Activated naive CD8-positive, alpha-beta T cell treated with anti-CD3 and anti-CD28 coated beads, Interleukin-2, amount 50 U/mL, for 24 hours (primary cell): ENCODE measurements at regions not wholly inside any gene's neighbourhood (a gene's known extent, or its start where the extent isn't known, plus 50 kb on each side); places are given as distances from the start of the nearest gene placed in this dataset.
"Not testable (repeated sequence)": the region's sequence is repeated elsewhere in the genome, so short reads cannot be mapped to it uniquely, and the experiment has no call there.

Experiments
- ATAC-seq: fragments of 150-1000 bp; cut with Tn5 transposase; one replicate; pipeline ENCODE4 v1.10.0; 2021
- DNase-seq: peaks from one replicate; pipeline ENCODE4 v3.0.0; 2021
- H3K27ac Mint-ChIP-seq: one replicate; pipeline ENCODE4 v1.8.0; 2021; ENCODE audit warnings: mild to moderate bottlenecking, mixed read lengths
- H3K27me3 Mint-ChIP-seq: one replicate; pipeline ENCODE4 v1.8.0; 2021; ENCODE audit warnings: mixed read lengths
- H3K36me3 Mint-ChIP-seq: one replicate; pipeline ENCODE4 v1.8.0; 2021; ENCODE audit warnings: low read depth, mixed read lengths
- H3K4me1 Mint-ChIP-seq: one replicate; pipeline ENCODE4 v1.8.0; 2021; ENCODE audit warnings: mixed read lengths
- H3K4me3 Mint-ChIP-seq: one replicate; pipeline ENCODE4 v1.8.0; 2021; ENCODE audit warnings: mild to moderate bottlenecking, moderate library complexity, mixed read lengths
- H3K9me3 Mint-ChIP-seq: one replicate; pipeline ENCODE4 v1.8.0; 2021; ENCODE audit warnings: mixed read lengths

DNA sequence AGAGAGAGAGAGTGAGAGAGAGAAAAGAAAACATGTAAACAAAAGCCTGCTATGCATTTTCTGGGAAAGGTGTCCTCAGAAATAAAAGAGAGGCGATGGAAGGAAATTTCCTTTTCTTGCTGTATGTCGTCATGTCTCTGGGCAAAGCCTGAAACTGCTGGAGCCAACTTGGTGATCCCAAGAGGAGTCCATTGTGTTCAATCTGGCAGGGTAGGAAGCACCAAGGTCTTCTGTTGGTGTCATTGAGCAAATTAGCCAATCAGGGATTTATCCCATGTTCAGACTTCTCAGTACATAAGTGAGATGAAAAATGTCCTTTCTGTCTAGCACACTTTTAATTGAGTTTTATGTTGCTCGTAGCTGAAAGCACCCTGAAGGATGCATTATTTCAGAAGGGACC lies 260.0 kb upstream of the KAZN start:
- H3K4me1 Mint-ChIP-seq: peaks cover 11% of the 10 kb centered on the region
- H3K27me3 Mint-ChIP-seq: peaks cover 4% of the 10 kb centered on the region
- ATAC-seq (no peak), DNase-seq (no peak)
- peaks cover 13% of the 10 kb centered on the region for H3K9me3 Mint-ChIP-seq
- H3K36me3 Mint-ChIP-seq: no peaks in the 10 kb centered on the region
- no peak overlapping the region for H3K4me3 Mint-ChIP-seq
- no peak overlapping the region for H3K27ac Mint-ChIP-seq

DNA sequence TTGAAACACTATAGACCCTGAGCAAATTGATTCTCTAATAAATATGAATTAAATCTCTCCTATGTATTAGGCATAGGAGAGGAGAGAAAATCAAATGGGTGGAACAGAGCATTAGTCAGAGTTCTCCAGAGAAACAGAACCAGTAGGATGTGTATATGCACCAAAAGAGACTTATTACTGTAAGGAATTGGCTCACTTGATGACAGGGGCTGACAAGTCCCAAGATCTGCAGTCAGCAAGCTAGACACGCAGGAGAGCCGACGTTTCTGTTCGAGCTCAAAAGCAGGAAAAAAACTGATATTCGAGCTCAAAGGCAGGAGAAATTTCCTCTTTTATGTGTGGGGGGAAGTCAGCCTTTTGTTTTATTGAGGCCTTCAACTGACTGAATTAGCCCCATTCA lies 259.2 kb upstream of the KAZN start:
- peaks cover 8% of the 10 kb centered on the region for H3K4me1 Mint-ChIP-seq
- peaks cover 4% of the 10 kb centered on the region for H3K27me3 Mint-ChIP-seq
- no peak overlapping the region for H3K4me3 Mint-ChIP-seq
- DNase-seq: no peak
- no peaks in the 10 kb centered on the region for H3K36me3 Mint-ChIP-seq
- H3K9me3 Mint-ChIP-seq: peaks cover 12% of the 10 kb centered on the region
- H3K27ac Mint-ChIP-seq: no peak overlapping the region
- no peak for ATAC-seq

DNA sequence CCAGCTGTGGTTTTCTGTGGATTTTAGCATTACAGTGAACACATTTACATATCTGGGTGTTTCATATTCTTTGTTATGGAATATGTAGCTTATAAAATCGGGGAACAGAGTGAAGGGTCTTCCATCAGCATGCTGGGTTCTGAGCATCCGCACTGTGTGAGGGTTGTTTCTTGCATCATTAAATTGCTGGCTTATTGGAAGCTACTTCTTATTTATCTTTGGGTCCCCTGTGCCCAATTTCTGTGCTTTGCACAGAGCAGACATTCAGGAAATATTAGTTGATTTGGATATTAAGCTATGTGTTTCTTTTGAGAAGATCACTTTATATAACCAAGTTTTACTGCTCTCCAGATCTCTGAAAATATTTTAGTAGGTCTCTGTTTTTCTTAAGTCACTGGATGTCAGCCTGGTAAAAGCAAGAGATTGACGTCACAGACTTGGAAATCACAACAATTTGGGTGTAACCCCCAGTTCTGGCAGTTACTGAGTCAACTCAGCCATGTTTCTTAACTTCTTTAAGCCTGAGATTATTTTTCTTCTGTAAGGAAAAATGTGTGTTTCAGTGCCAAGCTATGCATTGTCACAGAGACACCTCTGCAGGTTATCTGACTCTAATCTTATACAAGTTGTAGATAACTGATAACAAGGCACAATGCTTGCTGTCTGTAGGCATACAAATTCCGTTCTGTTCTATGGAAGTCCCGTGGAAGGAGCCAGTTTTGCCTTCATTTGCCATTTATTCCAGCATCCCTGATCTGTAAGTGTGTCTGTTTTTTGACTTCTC lies 258.3 kb upstream of the KAZN start:
- Mint-ChIP-seq H3K27me3 (peaks cover 4% of the 10 kb centered on the region), H3K4me3 (no peak overlapping the region), H3K4me1 (peaks cover 3% of the 10 kb centered on the region), H3K36me3 (no peaks in the 10 kb centered on the region), H3K27ac (no peak overlapping the region), H3K9me3 (peaks cover 12% of the 10 kb centered on the region)
- DNase-seq (no peak), ATAC-seq (no peak)

DNA sequence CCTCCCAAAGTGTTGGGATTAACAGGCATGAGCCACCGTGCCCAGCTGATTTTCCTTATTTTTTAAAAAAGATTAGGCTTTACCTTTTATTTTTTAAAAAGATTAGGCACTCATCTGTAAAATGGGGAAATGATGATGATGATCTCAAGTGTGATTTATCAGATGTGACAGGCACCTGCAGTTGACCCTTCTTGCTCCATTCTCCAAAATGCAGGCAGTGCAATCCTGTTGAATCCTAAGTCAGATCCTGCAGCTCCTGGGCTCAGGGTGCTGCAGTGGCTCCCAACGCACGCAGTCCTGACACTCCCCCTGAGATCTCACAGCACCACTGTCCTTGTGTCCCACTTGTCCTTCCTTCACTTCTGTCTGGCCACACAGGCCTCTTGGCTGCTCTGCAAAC lies 257.3 kb upstream of the KAZN start:
- H3K27me3 Mint-ChIP-seq: peaks cover 6% of the 10 kb centered on the region
- DNase-seq (no peak), ATAC-seq (no peak)
- H3K4me3 Mint-ChIP-seq: no peak overlapping the region
- H3K36me3 Mint-ChIP-seq: no peaks in the 10 kb centered on the region
- H3K9me3 Mint-ChIP-seq: peaks cover 7% of the 10 kb centered on the region
- H3K27ac Mint-ChIP-seq: no peak overlapping the region
- H3K4me1 Mint-ChIP-seq: no peaks in the 10 kb centered on the region

GRCh38 chr1:14345946-14346550 lies 252.4 kb upstream of the KAZN start:
- ATAC-seq (no peak), DNase-seq (no peak)
- Mint-ChIP-seq H3K27me3 (peaks cover 8% of the 10 kb centered on the region), H3K9me3 (no peaks in the 10 kb centered on the region), H3K27ac (no peak overlapping the region), H3K4me1 (no peaks in the 10 kb centered on the region), H3K36me3 (no peaks in the 10 kb centered on the region), H3K4me3 (no peak overlapping the region)

GRCh38 chr1:14347186-14347585 lies 251.3 kb upstream of the KAZN start:
- no peaks in the 10 kb centered on the region for H3K36me3 Mint-ChIP-seq
- H3K27me3 Mint-ChIP-seq: peaks cover 4% of the 10 kb centered on the region
- ATAC-seq (no peak), DNase-seq (no peak)
- no peaks in the 10 kb centered on the region for H3K4me1 Mint-ChIP-seq
- H3K9me3 Mint-ChIP-seq: no peaks in the 10 kb centered on the region
- H3K4me3 Mint-ChIP-seq: no peak overlapping the region
- no peak overlapping the region for H3K27ac Mint-ChIP-seq

GRCh38 chr1:14347776-14348175 lies 250.7 kb upstream of the KAZN start:
- Mint-ChIP-seq H3K36me3 (no peaks in the 10 kb centered on the region), H3K27me3 (peaks cover 4% of the 10 kb centered on the region), H3K4me3 (no peak overlapping the region), H3K27ac (no peak overlapping the region), H3K9me3 (peaks cover under 1% of the 10 kb centered on the region), H3K4me1 (no peaks in the 10 kb centered on the region)
- no peak for DNase-seq
- ATAC-seq: no peak

- Mint-ChIP-seq H3K27me3 (peaks cover 5% of the 10 kb centered on the region), H3K36me3 (no peaks in the 10 kb centered on the region), H3K27ac (no peak overlapping the region), H3K4me3 (no peak overlapping the region), H3K9me3 (peaks cover 3% of the 10 kb centered on the region), H3K4me1 (no peaks in the 10 kb centered on the region)
- no peak for DNase-seq
- no peak for ATAC-seq
Observed at GRCh38 chr1:14350197-14350596, 248.3 kb upstream of the KAZN start.

DNA sequence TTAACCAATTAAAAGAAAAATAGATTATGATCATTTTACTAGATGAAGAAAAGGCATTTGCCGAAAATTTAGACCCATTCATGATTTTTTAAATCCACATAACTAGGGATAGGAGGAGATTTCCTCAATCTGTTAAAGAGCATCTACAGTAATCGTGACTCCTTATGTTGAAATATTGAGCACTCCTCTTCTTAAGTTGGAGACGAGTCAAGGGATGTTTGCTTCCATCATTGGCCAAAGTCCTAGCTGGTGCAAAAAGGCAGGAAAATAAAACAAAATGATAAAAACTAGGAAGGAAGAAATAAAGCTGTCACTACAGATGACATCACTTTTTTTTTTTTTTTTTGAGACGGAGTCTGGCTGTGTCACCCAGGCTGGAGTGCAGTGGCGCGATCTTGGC lies 245.6 kb upstream of the KAZN start:
- H3K9me3 Mint-ChIP-seq: peaks cover 3% of the 10 kb centered on the region
- H3K4me3 Mint-ChIP-seq: no peak overlapping the region
- no peak for DNase-seq
- H3K27me3 Mint-ChIP-seq: peaks cover 3% of the 10 kb centered on the region
- H3K27ac Mint-ChIP-seq: no peak overlapping the region
- H3K4me1 Mint-ChIP-seq: no peaks in the 10 kb centered on the region
- no peaks in the 10 kb centered on the region for H3K36me3 Mint-ChIP-seq
- no peak for ATAC-seq

DNA sequence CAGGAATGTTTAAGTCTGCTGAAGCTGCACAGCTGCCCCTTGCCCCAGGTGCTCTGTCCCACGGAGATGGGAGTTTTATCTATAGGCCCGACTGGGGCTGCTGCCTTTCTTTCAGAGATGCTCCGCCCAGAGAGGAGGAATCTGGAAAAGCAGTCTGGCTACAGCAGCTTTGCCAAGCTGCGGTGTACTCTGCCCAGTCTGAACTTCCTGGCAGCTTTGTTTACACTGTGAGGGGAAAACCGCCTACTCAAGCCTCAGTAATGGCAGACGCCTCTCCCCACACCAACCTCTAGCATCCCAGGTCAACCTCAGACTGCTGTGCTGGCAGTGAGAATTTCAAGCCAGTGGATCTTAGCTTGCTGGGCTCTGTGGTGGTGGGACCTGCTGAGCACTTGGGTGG lies 237.5 kb upstream of the KAZN start:
- H3K27ac Mint-ChIP-seq, H3K36me3 Mint-ChIP-seq, ATAC-seq, DNase-seq, H3K27me3 Mint-ChIP-seq, H3K9me3 Mint-ChIP-seq, H3K4me3 Mint-ChIP-seq, H3K4me1 Mint-ChIP-seq: not testable (repeated sequence)

DNA sequence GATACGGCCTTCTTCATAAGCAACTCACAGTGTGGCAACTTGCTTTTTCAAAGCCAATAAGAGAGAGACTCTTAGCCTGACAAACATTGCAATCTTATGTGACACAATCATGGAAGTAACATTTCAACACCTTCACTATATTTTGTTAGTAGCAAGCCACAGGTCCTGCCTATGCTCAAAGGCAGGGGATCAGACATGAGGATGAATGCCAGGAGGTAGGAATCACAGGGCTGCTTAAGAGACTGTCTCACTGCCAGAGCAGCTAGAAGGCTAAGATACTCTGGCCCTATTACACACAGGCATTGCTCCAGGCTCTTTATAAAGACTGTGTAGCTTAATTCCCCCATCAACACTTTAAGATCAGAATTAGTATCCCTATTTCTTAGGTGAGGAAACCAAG lies 236.2 kb upstream of the KAZN start:
- Mint-ChIP-seq H3K36me3 (no peaks in the 10 kb centered on the region), H3K27me3 (peaks cover 3% of the 10 kb centered on the region), H3K4me3 (no peak overlapping the region), H3K4me1 (no peaks in the 10 kb centered on the region), H3K9me3 (no peaks in the 10 kb centered on the region), H3K27ac (no peak overlapping the region)
- ATAC-seq (no peak), DNase-seq (no peak)

DNA sequence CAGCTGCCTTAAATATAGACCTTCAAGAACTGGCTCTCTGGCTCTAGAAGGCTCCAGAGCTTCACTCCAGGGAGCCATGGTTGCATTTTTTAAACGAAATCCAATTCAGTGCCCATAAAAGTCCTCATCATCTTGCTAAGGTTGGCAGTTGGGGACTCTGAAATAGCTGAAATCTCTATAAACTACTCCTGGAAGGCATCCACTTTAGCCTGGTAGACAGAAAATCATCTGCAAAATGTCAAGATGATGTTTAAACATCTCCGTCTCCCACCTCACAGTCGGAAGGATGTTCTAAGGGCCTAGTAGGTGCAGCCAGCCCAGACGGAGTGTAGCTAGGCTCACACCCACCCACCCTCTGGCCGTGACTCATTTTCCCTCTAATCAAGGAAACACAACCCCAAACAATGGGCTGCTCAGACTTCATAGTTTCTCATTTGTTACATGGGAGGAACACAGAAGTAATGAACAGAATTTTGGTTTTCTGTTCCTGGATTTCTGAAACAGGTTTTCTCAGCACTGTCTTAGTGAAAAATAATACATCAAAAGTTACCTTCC lies 235.4 kb upstream of the KAZN start:
- H3K36me3 Mint-ChIP-seq: no peaks in the 10 kb centered on the region
- no peak overlapping the region for H3K4me3 Mint-ChIP-seq
- H3K27me3 Mint-ChIP-seq: peaks cover 6% of the 10 kb centered on the region
- no peak for ATAC-seq
- H3K27ac Mint-ChIP-seq: no peak overlapping the region
- no peaks in the 10 kb centered on the region for H3K9me3 Mint-ChIP-seq
- DNase-seq: no peak
- H3K4me1 Mint-ChIP-seq: no peaks in the 10 kb centered on the region

GRCh38 chr1:14363707-14364413 lies 234.6 kb upstream of the KAZN start:
- ATAC-seq (no peak), DNase-seq (no peak)
- no peak overlapping the region for H3K27ac Mint-ChIP-seq
- H3K27me3 Mint-ChIP-seq: peaks cover 9% of the 10 kb centered on the region
- no peak overlapping the region for H3K4me3 Mint-ChIP-seq
- H3K9me3 Mint-ChIP-seq: no peaks in the 10 kb centered on the region
- no peaks in the 10 kb centered on the region for H3K36me3 Mint-ChIP-seq
- no peaks in the 10 kb centered on the region for H3K4me1 Mint-ChIP-seq

DNA sequence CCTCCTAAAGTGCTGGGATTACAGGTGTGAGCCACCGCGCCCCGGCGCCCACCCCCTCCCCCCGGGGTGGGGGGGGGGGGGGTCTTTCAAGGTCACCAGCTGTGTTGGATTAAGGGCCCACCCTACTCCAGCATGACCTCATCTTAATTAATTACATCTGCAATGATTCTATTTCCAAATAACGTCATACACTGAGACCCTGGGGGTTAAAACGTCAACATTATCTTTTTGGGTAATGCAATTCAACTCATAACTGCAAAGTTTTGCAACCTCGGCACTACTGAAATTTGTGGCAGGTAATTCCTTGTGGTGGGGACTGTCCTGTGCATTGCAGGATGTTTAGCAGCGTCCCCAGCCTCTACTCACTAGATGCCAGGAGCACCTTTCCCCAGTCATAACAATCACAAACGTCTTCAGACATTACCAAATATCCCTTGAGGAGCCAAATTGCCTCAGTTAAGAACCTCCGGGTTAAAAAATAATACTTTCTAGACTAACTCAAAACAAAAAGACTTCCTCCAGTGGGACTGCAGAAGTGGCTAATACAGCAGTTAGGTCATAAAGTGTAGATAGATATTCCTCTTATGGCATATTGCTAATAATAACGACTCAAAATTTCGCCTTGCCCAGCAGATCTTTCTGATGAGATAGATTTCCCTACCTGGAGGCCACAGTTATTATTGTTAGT lies 233.0 kb upstream of the KAZN start:
- Mint-ChIP-seq H3K36me3 (no peaks in the 10 kb centered on the region), H3K9me3 (no peaks in the 10 kb centered on the region), H3K27ac (no peak overlapping the region), H3K4me1 (no peaks in the 10 kb centered on the region), H3K4me3 (no peak overlapping the region), H3K27me3 (peaks cover 14% of the 10 kb centered on the region)
- DNase-seq (no peak), ATAC-seq (no peak)
